ENCODE measurements at regions not wholly inside any gene's neighbourhood (a gene's known extent, or its start where the extent isn't known, plus 50 kb on each side); places are given as distances from the start of the nearest gene placed in this dataset.

- Histone ChIP-seq H3K23ac (ENCODE audit: low read depth, low read length) (no peak overlapping the region), H3K4ac (ENCODE audit: low read depth, low read length) (no peak overlapping the region), H2BK20ac (ENCODE audit: low read depth, low read length) (no peak overlapping the region), H3K4me2 (ENCODE audit: low read depth, low read length) (no peak overlapping the region), H2AK5ac (ENCODE audit: low read depth, low read length) (no peak overlapping the region), H3K36me3 (ENCODE audit: control insufficient read depth, insufficient read depth, low read length) (no peaks in the 10 kb centered on the region), H2BK120ac (ENCODE audit: low read depth, low read length) (no peak overlapping the region), H2BK15ac (ENCODE audit: low read depth, low read length) (no peak overlapping the region), H4K8ac (ENCODE audit: low read depth in 2 of 2, low read length in 2 of 2) (no peak overlapping the region), H2AFZ (replicated peaks; ENCODE audit: low read length, poor library complexity) (no peak overlapping the region), H2BK5ac (ENCODE audit: low read depth, low read length, poor library complexity, severe bottlenecking) (no peak overlapping the region), H3K14ac (replicated peaks; ENCODE audit: low read depth, low read length) (no peak overlapping the region), H3K9me1 (ENCODE audit: insufficient read depth, low read length) (no peaks in the 10 kb centered on the region), H3K4me3 (ENCODE audit: insufficient read depth, low read depth, low read length) (no peak overlapping the region), H3K27ac (ENCODE audit: insufficient read depth, low read length) (no peak overlapping the region), H3K4me1 (ENCODE audit: control insufficient read depth, insufficient read depth, low read length) (no peaks in the 10 kb centered on the region), H2AK9ac (replicated peaks; ENCODE audit: low read depth, low read length, poor library complexity) (no peak overlapping the region), H4K5ac (ENCODE audit: low read depth, low read length) (no peak overlapping the region), H3K79me1 (ENCODE audit: low read depth in 1 of 2, low read length in 2 of 2) (no peaks in the 10 kb centered on the region), H3K56ac (ENCODE audit: extremely low read depth, insufficient read depth, low read length) (no peak overlapping the region), H3K27me3 (ENCODE audit: control insufficient read depth, insufficient read depth, low read length) (peaks cover 18% of the 10 kb centered on the region), H4K20me1 (ENCODE audit: insufficient read depth, low read length) (no peaks in the 10 kb centered on the region), H3K18ac (ENCODE audit: low read depth, low read length) (no peak overlapping the region), H3K9ac (ENCODE audit: low read depth, low read length) (no peak overlapping the region), H4K91ac (ENCODE audit: insufficient read depth, low read depth, low read length) (no peak overlapping the region), H3K9me3 (ENCODE audit: control insufficient read depth, insufficient read depth, low read length) (peaks cover 4% of the 10 kb centered on the region)
- TF ChIP-seq RFX5 (IDR thresholded peaks at IDR 0.05; ENCODE audit: low read depth, low read length) (no peak), ELK1 (IDR thresholded peaks at IDR 0.05; ENCODE audit: borderline replicate concordance, low read depth, low read length) (no peak), BHLHE40 (IDR thresholded peaks at IDR 0.05; ENCODE audit: low read depth, low read length) (no peak), RAD21 (IDR thresholded peaks at IDR 0.05; ENCODE audit: low read length) (no peak), POLR2A (IDR thresholded peaks at IDR 0.05; ENCODE audit: low read depth, low read length) (no peak)
- no TSS peak for BruUV-seq (replicated peaks)
- WGBS, 2 experiments (ENCODE audit: extremely low coverage in 2 of 2, insufficient read length in 1 of 2), result 78% methylated on average over 8 of the region's 13 CpGs; no CpG with 5 or more reads in 1 of the 2 experiments
- in situ Hi-C loops (cut with MboI; ENCODE audit: low sequenced_read_pairs) (no loop called here), intact Hi-C loops (cut with micrococcal nuclease) (no loop called here), dilution Hi-C loops (cut with HindIII; ENCODE audit: low sequenced_read_pairs, unreplicated experiment) (no loop called here)
- ChIA-PET POLR2A (ENCODE audit: unreplicated experiment) (no interaction called here), CTCF (no interaction called here)
- DNase-seq, result no peak
- no peak for ATAC-seq (ENCODE audit: low read depth)
Observed at GRCh38 chr18:75141734-75142133, 67.2 kb downstream of the PTGR3 start.

All from IMR-90 (cell line).